Liver (tissue), 3 donors: ENCODE measurements at regions not wholly inside any gene's neighbourhood (a gene's known extent, or its start where the extent isn't known, plus 50 kb on each side); places are given as distances from the start of the nearest gene placed in this dataset.

Experiments
- CTCF ChIP-seq: fragments of 150-350 bp; IDR thresholded peaks from 2 replicates; pipeline ENCODE4 v1.5.1; 2017; ENCODE audit warnings: improper control_type of control experiment, low read depth, low read length; ENCODE audit not compliant: missing input control
- HNF4A ChIP-seq, 2 donors: conservative IDR thresholded peaks; 2 replicates each; pipeline ENCODE4 v1.6.1; 2016; ENCODE audit warnings: antibody characterized with exemption in 2 of 2, mild to moderate bottlenecking in 2 of 2
- NR2F2 ChIP-seq: IDR thresholded peaks from 2 replicates; pipeline ENCODE4 v1.6.1; 2016; ENCODE audit warnings: antibody characterized with exemption
- RAD21 ChIP-seq, 2 donors: IDR thresholded peaks; 2 replicates each; pipeline ENCODE4 v1.6.1; 2016; ENCODE audit warnings: antibody characterized with exemption in 2 of 2, mild to moderate bottlenecking in 2 of 2
- REST ChIP-seq: IDR thresholded peaks from 2 replicates; pipeline ENCODE4 v1.6.1; 2016; ENCODE audit warnings: antibody characterized with exemption, mild to moderate bottlenecking
- TF ChIP-seq, protein P1 (sequence below): IDR thresholded peaks from 2 replicates; pipeline ENCODE4 v1.6.1; 2016; ENCODE audit warnings: antibody characterized with exemption
- donor health status: healthy.
- donor health status: healthy.

DNA sequence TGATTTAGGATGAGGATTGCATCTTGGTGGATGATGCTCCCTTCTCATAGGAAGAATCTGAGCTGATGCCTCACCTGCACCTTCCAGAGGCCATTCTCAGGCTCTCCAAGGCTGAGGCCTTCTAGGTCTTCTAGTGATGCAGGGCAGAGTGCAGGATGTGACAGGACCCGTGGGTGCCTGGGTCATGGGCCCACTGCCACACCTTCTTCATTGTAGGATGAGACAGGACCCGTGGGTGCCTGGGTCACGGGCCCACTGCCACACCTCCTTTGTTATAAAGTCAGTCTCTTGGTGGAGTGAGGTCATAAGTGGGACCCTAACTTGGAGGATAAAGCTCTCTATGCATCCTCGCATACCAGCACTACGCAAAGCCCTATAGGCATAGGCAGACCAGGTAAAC, 109.9 kb upstream of the TCERG1L start:
- TF ChIP-seq CTCF (no peak), REST (no peak), RAD21 (IDR thresholded peaks at IDR 0.05) (no peak), HNF4A (conservative IDR thresholded peaks at IDR 0.05) (no peak), NR2F2 (no peak)
- TF ChIP-seq, protein P1, sequence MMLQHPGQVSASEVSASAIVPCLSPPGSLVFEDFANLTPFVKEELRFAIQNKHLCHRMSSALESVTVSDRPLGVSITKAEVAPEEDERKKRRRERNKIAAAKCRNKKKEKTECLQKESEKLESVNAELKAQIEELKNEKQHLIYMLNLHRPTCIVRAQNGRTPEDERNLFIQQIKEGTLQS: no peak
